Nucleus accumbens (tissue), 56 donors: ENCODE measurements at regions not wholly inside any gene's neighbourhood (a gene's known extent, or its start where the extent isn't known, plus 50 kb on each side); places are given as distances from the start of the nearest gene placed in this dataset.
A peak's percentile ranks its signal among the peaks of the same experiment; 100 is the strongest.

Experiments used
- DNase-seq, 56 donors: peaks; one replicate each; lab custom pipeline; 2025; lab: John Stamatoyannopoulos, UW

DNA sequence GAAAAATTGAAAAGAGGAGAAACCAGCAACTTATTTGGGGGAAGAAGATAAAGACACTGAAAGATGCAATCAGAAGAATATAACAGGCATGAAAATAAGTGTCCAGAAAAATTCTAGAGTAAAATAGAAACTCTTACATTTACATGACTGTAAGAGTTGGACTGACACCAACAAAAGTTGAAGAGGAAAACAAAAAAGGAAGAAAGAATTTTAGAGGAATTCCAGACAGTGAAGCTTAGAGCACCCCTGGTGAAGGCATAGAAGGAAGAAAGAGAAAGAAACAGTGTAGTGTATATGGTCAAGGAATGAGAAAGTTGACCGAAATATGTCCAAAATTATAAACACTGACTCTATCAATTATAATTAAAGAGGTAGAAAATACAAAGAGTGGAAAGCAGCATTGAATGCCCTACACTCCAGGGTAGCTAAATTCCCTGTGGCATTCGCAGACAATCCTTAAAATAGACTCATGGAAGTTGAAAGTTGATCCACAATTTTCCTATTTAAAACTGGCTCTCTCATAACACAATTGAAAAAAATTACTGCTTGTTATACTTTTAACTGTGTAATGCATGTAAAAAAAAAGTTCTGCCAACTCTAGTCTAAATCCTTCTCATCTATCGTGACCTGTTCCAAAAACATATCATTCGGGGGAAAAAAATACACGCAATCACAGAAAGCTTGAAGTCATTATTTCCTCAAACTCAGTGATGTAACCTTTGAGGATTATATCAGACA lies 102.6 kb upstream of the ABI3BP start:
- DNase-seq, result no peak

DNA sequence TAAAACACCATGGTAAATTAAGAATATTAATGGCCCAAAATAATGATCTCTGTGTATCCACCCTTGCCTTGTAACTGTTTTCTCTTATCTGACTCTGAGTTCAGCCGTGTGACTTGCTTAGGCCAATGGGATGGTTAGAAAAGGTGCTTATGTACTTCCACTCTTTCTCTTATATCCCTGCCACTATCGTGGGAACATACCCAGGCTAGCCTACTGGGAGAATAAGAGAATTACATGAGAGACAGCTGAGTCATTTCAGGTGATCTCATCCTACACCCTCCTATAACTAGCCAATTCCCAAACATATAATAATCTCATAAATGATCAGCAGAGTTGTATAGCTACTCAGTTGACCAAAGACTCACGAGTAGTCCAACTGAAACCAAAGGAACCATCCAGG lies 98.3 kb upstream of the ABI3BP start:
- no peak for DNase-seq

DNA sequence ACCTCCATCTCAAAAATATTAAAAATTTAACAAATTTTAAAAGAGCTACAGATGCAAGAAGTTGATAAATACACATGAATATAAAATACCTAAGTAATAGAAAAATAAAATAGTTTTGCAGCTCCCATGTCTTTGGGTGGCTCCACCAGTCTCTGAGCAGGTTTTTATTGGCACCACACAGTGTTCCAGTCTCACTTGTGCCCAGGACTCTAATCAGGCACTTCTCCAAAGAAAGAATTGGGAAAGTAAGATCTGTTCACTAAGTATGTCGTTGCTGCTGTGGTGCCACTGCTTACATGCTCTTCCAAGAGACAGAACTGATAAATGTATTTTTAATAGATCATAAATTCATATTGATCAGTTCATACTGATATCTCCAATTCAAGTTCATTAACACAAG lies 92.5 kb upstream of the ABI3BP start:
- no peak for DNase-seq

DNA sequence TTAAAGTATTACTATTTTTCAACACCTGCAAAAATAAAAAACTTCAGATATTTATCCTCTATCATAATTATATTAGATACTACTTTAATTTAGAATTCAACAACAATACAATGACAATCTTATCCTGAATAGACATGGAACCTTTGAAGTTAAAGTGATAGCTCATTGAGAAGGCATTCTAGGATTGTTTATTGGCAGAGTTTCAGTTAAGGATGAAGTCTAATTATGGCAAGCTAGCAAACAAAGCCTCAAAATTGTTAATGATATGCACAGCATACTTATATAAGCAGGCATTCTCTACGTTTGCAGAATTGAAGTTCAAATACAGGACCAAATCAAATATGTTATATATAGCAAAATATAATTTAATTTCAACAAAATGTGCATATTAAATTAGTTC lies 91.2 kb upstream of the ABI3BP start:
- DNase-seq, result no peak

DNA sequence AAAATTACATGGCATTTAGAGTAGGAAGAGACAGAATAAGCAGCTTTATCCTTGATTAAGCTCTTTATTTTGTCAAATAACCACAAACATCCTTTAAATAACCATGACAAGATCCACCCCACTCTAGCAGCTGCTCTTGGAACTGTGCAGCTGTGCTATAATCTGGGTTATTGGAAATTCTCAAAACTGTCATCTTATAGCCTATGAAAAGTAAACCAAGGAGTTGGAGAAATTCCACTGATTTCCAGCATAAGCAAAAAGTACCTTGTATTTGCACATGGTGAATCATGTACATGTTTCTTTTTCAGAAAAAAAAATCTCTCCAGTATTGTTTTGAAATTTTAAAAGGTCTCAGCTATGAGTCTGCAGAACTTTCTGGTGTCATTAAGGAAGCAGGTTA lies 88.8 kb upstream of the ABI3BP start:
- no peak for DNase-seq

DNA sequence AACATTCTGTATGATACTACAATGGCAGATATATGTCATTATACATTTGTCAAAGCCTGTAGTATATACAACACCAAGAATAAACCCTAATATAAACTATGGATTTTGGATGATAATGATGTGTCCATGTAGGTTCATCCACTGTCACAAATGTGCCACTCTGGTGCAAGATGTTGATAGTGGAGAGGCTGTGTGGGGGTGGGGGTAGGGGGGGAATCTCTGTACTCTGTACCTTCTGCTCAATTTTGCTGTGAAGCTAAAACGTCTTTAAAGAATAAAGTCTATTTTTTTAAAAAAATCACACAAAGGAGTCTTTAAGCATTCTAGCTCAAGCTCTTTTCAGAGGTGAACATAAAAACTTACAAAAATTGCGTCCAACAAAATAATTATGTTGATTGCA lies 88.2 kb upstream of the ABI3BP start:
- DNase-seq, result no peak

DNA sequence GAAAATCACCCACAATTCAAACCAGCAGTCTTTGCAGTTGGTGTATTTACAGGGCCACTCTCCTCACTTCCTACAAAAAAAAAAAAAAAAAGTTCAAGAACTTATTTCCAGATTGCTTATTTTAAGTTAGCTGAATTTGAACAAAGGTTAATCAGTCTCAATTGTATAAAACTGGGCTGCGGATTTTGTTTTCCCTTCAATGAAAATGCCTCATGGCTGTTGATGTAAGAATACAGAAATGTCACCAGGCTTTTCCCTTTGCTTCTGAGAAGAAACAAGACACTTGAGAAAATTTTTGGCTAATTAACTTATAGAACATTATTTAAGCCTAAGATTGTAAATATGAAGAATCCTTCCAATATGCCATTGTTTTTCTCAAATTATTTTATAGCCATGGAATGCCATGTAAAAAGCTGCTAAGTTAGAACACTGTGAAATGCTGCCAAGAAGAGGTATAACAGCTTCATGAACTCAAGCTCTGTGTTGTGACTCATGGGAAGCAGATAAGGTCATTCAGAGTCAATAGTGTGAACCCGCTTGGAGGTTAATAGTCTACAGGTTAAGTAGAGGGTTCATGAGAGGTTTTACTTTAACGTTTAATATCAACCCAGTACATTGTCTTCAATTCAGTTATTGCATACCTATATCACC lies 84.3 kb upstream of the ABI3BP start:
- DNase-seq, result peak in 1 of 56 donors; percentile 14

DNA sequence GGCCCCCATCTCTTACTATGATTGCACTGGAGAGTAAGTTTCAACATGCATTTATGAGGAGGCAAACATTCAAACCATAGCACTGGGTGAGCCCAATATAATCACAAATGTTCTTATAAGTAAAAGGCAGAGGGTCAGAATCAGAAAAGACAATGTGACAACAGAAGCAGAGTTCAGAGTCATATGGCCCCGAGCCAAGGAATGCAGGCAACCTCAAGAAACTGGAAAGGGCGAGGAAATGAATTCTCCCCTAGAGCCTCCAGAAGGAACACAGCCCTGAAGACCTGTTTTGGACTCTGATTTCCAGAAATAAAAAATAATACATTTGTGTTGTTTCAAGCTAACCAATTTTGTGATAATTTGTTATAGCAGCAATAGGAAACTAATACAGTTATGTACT lies 81.3 kb upstream of the ABI3BP start:
- no peak for DNase-seq

DNA sequence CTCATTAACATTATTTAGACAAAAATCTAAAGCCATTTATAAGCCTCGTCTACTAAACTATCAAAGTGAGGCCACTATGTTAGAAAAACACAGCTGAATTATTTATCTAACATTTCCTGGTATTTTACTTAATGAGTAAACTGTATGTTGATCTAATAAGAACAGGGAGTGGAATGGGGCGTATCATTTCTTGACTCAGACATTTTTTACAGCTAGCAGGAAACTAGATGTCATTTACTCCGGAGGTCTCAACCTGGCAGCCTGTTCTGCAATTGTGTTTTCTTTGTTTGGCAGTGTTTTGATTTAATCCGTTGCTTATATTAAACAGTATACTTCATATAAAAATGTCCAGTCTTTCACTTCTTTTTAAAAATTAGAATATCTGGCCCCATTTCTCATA lies 79.1 kb upstream of the ABI3BP start:
- no peak for DNase-seq

DNA sequence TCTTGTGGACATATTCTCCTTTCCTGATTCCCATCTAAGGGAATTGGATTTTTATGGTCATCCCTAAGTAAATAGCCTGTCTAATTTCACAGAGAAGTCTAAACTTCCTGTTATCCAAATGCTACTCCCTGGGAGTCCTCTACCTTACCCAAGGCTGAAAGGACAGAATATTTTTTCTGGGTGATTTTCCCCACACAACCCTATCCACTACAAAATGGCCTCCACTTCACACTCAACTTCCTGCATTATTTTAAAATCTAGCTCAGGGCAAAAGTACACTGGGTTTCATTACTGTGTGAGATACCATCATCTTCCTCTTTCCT lies 77.5 kb upstream of the ABI3BP start:
- DNase-seq, result no peak

DNA sequence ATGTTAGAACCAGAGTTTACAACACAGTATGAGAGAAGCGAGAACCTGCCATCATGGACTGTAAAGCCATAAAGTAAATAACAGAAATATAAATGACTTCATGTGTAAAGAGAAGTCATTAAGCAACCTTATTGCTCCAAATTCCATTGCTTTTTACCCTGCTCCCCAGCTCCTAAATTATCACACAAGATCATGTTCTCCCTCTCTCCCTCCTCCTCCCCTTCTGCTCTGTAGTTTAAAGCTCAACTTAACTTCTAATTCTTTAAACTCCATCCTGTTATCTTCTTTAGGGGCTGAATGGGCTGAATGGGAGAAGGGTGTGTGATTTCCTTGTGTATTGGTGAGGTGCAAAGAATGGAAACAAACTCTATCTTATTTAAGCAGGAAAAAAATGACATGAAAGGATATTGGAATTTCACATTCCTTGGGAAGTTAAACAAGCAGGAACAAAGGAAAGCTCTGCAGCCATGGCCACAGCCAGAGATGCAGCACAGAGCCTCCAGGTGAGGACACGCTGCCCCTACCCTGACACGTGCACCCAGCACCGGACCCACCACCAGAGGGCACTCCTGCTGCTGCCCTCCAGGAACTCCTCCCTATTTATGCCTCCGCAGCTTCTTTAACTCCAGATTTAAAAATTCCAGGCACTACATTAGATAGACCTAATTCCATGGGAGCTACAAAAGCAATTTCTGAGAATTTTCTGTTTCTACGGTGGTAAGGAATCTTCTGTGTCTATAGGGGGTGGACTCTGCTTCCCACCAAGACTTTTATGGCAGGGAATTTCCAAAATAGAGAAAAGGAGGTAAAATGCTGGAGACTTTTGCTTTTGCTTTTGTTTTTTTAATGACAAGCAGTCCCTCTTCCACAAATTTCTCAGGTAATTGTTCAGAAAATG lies 76.9 kb upstream of the ABI3BP start:
- peak in 7 of 56 donors; percentile 1 to 26 (median 3) for DNase-seq

DNA sequence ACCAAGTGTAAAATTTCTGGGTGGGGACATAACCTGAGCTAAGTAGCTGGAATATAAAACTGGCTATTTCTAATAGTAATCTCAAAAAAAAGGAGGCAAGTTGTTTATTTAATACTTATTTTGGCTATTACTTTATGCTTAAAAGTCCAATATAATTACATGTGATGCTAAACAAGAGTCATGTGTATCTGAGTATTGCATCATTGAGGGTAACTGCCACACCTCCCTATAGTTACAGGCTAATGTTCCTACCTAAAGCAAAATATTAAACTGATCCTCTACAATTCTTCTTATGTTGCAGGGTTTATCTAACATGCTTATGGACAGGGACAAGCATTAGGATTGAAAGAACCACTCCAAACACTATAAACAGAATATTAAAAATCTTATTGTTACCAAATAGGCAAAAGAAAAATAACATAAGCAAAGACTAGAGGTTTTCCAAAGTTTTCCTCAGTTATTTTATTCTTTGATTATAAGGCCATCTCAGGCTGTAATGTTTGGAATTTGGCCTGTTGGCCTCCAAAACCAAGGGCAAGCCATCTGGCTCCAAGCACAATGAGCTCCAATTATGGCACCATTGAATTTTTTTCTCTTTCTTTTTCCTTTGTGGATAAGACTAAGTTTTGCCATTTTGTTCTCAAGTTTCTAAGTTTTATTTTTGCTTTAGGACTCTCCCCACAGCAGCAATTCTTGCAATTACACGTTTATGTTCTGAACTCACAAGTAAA lies 75.8 kb upstream of the ABI3BP start:
- DNase-seq, result no peak

DNA sequence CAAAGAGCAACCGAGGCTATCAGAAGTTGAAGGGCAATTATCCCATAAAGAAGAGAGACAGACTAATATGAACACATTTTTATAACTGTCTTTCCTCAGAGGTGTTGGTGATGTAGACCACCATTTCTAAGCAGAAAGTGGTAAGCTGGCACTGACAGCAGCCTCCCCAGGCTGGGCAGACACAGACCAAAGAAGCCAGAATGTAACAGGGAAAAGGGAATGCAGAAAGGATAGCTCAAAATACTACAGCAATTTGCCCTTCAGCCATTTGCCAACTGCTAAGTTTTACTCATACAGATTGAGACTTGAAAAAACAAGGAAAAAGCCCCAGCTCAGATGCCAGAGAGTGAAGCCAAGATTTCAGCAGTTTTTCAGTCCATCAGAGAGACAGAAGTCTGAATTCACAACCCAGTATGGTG lies 73.5 kb upstream of the ABI3BP start:
- peak in 1 of 56 donors; percentile 4 for DNase-seq

DNA sequence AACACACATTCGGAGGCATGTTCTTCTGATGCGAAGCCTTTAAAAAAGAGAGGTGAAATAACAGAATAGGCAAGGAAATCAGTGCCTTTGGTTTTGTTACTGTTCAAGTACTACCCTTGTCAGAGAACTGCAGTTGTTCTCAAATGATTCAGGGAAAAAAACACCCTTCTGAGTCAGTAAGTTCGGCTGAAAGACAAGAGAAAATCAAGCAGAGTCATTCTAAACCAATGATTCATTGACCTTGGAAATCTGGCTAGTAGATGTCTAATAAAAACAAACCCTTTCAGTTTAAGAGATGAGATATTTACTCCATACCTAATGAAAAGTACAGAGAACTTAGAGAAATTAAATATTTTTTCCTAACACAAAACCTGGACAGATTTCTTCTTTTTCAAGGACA lies 72.7 kb upstream of the ABI3BP start:
- peak in 1 of 56 donors; percentile 3 for DNase-seq

DNA sequence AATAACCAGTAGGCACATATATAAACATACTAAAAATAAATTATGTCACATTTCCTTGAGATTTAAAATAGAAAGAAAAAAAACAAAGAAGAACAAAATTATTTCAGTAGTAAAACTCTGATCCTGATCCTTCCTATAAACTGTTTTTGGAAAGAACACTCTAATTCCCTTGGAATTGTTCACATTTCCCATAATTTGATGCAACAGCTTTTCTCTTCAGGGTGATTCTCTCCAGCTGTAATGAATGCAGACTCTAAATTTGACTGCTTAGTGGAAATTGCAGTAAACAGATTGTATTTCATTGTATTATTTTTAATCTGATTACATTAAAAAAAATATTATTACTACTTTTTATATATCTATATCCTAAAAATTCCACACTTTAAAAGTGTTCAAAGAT lies 70.2 kb upstream of the ABI3BP start:
- DNase-seq, result no peak

DNA sequence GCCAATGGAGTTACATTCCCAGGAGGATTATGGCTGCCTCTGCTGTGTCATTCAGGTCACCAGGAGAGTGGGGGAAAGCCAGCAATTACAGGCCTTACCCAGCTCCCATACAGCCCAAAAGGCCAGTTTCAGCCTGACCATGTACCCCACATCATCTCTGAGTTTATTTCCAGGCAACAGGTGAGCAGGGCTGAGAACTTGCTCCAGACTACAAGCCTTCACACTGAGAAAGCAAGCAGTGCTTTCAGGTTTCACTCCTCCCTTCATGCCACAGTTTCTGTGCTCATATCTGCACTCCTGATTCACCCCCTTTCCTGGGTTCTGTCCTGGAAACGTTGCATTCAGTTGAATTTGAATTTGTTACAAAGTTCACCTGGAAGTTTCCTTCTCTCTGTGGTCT lies 68.1 kb upstream of the ABI3BP start:
- DNase-seq, result no peak

DNA sequence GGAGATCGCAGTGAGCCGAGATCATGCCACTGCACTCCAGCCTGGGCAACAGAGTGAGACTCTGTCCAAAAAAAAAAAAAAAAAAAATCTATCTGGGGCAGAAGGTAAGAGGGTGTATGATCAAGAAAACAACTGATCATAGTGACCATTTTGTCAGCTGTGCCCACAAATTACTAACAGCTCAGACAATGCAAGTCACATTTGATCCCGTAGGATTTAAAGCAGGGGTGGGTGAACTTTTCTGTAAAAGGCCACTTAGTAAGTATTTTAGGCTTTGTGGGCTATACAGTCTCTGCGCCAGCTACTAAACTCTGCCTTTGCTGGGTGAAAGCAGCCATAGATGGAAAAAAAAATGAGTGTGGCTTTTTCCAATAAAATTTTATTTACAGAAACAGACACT lies 57.6 kb upstream of the ABI3BP start:
- DNase-seq, result no peak

DNA sequence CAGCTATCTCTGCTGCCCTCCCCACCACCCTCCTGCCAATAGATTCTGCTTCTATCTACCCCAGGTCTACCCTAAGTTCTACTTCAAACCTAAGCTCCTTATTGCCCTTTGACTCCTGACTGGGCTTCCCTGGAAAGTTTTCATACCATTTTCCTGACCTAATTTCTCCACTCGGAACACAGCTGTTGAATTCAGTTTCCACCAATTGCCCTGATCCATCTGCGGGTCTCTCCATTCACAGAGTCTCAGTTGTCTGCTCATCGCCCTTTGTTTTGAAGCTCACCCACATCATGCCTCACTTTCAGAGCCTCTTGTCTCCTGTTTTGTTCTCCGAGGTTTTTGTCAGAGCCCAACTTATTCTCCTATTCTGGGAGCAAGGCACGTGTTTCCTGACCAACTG lies 56.8 kb upstream of the ABI3BP start:
- DNase-seq, result no peak

DNA sequence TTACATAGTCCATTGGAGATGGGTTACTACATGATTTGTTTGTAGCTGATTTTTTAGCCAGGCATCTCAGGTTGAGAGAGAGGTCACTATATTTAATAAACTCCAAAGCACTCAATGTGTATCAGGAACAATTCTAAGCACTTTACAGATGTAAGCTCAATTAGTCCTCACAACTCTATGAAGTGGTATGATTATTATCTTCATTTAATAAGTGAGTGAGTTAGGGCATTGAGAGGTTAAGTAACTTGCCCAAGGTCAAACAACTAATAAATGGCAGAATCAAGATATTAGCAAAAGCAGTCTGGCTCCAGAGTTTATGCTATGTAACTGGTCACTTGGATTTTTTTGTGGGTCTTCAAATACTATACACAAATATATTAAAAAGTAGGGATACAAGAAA lies 56.3 kb upstream of the ABI3BP start:
- DNase-seq, result no peak

DNA sequence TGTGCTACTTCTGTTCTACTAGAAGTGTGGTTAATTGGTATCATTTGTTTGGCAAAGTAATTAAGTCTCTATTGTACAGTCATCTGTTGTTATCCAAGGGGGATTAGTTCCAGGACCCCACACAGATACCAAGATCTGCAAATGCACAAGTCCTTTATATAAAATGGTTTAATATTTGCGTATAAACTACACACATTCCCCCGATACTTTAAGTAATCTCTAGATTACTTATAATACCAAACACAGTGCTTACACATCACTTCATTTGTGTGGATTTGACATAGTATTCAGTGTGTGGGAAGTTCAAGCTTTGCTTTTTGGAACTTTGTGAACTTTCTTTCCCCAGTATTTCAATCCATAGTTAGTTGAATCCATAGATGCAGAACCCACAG lies 50.5 kb upstream of the ABI3BP start:
- DNase-seq, result no peak
